NOMO-1 treated with dmso at 0.1 percent for 144 hours (cell line): ENCODE measurements at regions not wholly inside any gene's neighbourhood (a gene's known extent, or its start where the extent isn't known, plus 50 kb on each side); places are given as distances from the start of the nearest gene placed in this dataset.

Experiments used
- DNase-seq: peaks from one replicate; lab custom pipeline; 2025; ENCODE audit not compliant: unreplicated experiment; lab: John Stamatoyannopoulos, UW

DNA sequence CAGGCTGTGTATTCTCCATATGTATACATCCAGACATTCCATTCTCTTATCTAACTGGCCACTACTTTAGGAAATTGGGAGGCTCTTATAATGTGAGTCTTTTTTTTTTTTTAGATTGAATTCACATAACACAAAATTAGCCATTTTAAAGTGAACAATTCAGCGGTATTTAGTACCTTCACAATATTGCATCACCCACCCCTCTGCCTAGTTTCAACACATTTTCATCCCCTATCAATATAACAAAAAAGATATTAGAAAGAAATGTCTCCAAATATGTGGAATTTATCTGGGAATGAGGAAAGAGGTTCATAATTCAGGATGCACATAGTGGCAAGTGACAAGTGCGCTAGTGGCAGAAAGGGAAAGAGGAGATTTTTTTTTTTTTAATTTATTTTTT lies 228.5 kb downstream of the ICE1 start:
- no peak for DNase-seq

DNA sequence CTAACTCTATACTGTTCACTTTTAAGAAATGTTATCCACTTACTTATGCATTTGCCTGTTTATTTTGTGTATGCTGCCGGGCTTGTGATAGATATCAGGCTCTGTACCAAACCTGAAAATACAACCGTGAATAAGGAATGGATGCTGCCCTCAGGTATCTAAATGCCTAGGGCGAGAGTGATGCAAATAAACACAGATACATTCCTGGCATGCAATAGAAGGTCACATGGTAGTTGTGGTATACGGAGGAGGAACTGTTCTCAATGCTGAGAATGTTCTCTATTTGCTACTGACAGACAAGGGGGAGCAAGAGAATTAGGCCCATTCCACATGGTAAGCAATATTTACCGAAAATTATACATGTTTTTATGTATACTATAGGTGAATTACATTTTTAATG lies 227.8 kb downstream of the ICE1 start:
- no peak for DNase-seq

DNA sequence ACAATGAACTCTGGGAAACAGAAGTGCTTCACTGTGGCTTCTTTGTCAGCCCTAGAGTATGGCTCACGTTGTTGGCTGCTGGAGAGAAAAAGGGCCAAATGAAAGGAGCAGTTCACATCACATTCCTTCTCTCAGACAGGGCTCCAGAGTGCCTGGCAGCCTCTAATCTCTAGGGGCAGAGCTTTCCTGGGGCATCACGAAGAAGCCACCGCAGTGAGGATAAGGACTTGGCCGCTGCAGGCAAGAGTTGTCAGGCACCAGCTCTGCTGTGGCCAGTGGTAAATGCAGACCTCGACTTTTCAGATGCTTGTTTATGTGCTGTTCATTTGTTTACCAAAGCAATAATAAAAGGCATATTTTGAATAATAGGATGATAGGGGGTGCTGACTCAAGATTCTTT lies 227.2 kb downstream of the ICE1 start:
- no peak for DNase-seq

- no peak for DNase-seq
Measured at GRCh38 chr5:5648694-5649093, 226.2 kb downstream of the ICE1 start.

GRCh38 chr5:5645891-5646290 lies 223.4 kb downstream of the ICE1 start:
- DNase-seq = no peak

DNA sequence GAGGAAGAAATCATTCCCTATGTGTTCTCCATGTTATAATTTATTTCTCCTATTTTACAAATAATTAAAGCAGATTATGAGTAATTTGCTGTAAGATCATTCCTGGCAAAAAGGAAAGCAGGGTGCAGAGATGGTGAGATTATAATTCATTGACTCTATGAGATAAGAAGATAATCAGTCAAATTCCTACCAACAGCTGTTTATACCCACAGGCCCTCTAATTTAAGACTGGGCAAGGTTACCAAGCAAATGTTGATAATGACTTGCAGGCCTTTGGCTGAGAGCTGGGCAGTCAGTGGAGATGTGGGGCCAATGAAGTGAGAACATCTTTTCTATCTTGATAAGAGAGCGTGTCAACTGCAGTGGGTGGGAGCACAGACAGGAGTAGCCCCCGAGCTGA lies 222.7 kb downstream of the ICE1 start:
- DNase-seq = no peak

GRCh38 chr5:5644249-5644648 lies 221.8 kb downstream of the ICE1 start:
- no peak for DNase-seq

- no peak for DNase-seq
Measured at GRCh38 chr5:5643481-5643880, 221.0 kb downstream of the ICE1 start.

GRCh38 chr5:5638211-5638610 lies 215.7 kb downstream of the ICE1 start:
- DNase-seq = no peak

- DNase-seq = no peak
Measured at GRCh38 chr5:5637173-5637572, 214.7 kb downstream of the ICE1 start.

DNA sequence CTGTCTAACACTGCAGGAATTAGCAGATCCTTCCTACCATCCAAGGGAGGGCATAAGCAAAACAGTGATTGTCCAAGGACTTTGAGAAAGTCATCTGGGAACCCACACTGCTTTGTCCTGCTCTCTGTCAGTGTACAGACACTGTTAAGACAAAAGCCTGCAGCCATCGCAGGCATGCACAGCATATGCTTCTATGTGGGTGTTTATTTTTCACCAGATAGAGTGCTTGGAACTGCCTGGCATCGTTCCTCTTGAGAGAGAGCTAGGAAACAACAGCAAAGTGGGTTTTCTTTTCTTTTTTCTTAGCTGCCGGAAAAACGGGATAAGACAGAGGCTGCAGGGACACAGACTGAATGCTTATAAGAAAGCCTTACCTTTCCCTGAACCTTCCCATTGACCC lies 212.3 kb downstream of the ICE1 start:
- no peak for DNase-seq

DNA sequence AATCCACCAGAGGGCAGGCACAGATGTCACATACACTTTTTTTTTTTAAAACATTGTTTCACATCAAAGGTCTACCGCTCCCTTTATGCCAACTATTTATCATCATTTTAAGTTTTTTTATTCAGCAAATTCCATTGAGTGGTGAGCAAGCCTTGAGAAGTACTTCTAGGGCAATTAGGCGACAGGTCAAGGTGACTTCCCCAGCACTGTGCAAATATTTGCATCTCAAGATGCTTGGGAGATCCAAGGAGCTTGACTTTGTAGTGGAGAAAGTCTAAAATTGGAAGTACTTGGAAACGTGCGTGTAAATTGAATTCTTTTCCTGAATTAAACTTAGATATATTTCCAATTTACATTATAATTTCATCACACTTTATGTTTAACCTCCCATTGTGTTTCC lies 211.1 kb downstream of the ICE1 start:
- DNase-seq = no peak

DNA sequence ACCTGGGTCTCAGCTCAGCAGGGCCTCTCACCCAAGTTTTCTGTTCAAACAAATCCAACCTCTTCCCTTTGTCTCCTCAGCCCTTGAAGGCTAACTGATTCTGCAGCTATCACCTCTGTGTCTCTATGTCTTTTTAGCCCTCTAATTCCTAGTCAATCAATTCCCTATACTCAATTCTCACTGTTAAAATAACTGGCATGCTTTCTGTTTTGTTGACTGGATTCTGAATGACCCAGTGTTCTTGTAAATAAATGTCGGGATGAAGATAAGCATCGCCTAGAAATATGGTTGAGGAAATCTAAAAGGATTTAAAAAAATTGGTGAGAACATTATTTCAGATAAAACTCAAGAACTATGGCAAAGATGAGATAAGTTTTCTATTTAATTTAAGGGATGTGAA lies 210.2 kb downstream of the ICE1 start:
- DNase-seq = no peak

DNA sequence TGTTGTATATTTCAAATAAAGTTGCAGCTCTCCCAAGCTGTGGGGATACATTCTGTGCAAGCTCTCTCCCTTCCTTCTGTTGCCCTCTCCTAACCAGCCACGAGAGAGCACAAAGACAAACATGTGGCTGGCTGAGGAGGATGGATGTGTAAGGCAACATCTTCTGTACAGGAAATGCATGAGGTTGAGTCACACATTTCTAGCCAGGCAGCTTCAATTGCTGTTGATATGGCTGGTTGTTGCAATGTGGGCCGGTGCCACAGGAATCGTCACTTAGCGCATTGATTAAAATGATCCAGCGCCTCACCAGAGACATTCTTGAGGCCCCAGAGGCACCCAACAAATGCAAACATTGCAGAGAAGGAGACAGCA lies 207.1 kb downstream of the ICE1 start:
- no peak for DNase-seq

- no peak for DNase-seq
Measured at GRCh38 chr5:5628866-5629606, 206.6 kb downstream of the ICE1 start.

- no peak for DNase-seq
Measured at GRCh38 chr5:5626412-5626811, 203.9 kb downstream of the ICE1 start.

DNA sequence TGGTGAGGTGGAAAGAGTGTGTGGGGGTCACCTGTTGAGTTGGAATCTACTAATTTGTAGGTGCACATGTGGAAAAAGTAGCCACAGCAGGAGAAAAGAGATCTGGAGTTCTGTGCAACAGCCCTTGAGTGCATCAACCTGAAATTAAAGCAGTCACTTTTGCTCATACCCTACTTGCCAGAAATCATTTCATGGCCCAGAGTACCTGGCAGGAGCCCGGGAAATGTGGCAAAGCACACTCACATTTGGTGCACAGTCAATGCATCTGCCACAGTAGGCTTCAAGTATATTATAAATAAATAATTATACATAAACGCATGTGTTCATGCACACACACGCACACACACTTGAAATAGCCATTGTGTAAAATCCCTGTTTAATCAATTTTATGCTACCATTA lies 203.0 kb downstream of the ICE1 start:
- DNase-seq = no peak

GRCh38 chr5:5623397-5623796 lies 200.9 kb downstream of the ICE1 start:
- no peak for DNase-seq

DNA sequence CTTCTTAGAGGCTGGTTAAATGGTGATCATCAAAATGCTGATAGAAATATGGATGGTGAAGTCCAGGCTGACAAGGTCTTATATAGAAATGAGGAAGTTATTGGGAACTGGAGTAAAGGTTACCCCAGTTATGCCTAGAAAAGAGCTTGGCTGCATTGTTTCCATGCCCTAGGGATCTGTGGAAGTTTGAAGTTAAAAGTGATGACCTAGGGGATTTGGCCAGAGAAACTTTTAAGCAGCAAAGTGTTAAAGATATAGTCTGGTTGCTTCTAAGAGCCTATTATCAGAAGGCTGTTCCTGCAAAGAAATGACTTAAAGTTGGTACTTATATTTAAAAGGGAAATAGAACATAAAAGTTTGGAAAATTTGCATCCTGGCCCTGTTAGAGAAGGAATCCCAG lies 200.3 kb downstream of the ICE1 start:
- DNase-seq = no peak

DNA sequence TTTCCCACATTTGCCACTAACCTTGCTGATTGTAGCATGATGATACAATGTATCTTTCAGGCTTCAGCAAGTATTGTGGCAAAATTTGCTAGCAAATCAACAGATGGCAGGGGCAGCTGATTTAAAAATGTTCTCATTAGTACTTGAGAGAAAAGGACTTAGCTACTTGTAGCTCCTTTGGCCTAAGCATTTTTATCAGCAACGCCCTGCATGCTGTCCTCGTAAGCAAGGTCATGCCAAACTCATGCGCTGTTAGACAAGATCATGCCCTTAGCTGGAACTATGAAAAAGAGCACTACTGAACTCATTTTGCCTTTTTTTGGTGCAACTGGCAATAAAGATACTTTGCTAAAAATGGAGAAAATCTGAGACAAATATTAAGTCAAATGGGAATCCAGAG lies 197.1 kb downstream of the ICE1 start:
- DNase-seq = no peak

GRCh38 chr5:5617024-5617423 lies 194.5 kb downstream of the ICE1 start:
- DNase-seq = no peak

- no peak for DNase-seq
Measured at GRCh38 chr5:5616247-5616895, 193.9 kb downstream of the ICE1 start.

- DNase-seq = no peak
Measured at GRCh38 chr5:5615569-5615968, 193.1 kb downstream of the ICE1 start.
